ENCODE measurements at regions not wholly inside any gene's neighbourhood (a gene's known extent, or its start where the extent isn't known, plus 50 kb on each side); places are given as distances from the start of the nearest gene placed in this dataset.
A peak's percentile ranks its signal among the peaks of the same experiment; 100 is the strongest.

- DNase-seq (ENCODE audit: low spot score) = no peak
Observed at GRCh38 chr10:128854204-128854603, 612.8 kb upstream of the MGMT start.

GRCh38 chr10:128854963-128855362 is 612.1 kb upstream of the MGMT start:
- DNase-seq (ENCODE audit: low spot score) = peak; percentile 88

- DNase-seq (ENCODE audit: low spot score) = no peak
Observed at GRCh38 chr10:128855618-128856428, 611.2 kb upstream of the MGMT start.

- no peak for DNase-seq (ENCODE audit: low spot score)
Observed at GRCh38 chr10:128859738-128860386, 607.2 kb upstream of the MGMT start.

- DNase-seq (ENCODE audit: low spot score) = no peak
Observed at GRCh38 chr10:128860574-128860973, 606.5 kb upstream of the MGMT start.

- no peak for DNase-seq (ENCODE audit: low spot score)
Observed at GRCh38 chr10:128861018-128861901, 605.8 kb upstream of the MGMT start.

- no peak for DNase-seq (ENCODE audit: low spot score)
Observed at GRCh38 chr10:128863411-128863810, 603.6 kb upstream of the MGMT start.

- DNase-seq (ENCODE audit: low spot score) = no peak
Observed at GRCh38 chr10:128863823-128864405, 603.1 kb upstream of the MGMT start.

- DNase-seq (ENCODE audit: low spot score) = no peak
Observed at GRCh38 chr10:128864554-128865295, 602.3 kb upstream of the MGMT start.

GRCh38 chr10:128865436-128866195 is 601.4 kb upstream of the MGMT start:
- no peak for DNase-seq (ENCODE audit: low spot score)

- no peak for DNase-seq (ENCODE audit: low spot score)
Observed at GRCh38 chr10:128866551-128866950, 600.5 kb upstream of the MGMT start.

- DNase-seq (ENCODE audit: low spot score) = no peak
Observed at GRCh38 chr10:128867210-128867609, 599.8 kb upstream of the MGMT start.

- no peak for DNase-seq (ENCODE audit: low spot score)
Observed at GRCh38 chr10:128867819-128868218, 599.2 kb upstream of the MGMT start.

GRCh38 chr10:128868481-128868880 is 598.6 kb upstream of the MGMT start:
- no peak for DNase-seq (ENCODE audit: low spot score)

- DNase-seq (ENCODE audit: low spot score) = no peak
Observed at GRCh38 chr10:128869101-128869749, 597.8 kb upstream of the MGMT start.

- no peak for DNase-seq (ENCODE audit: low spot score)
Observed at GRCh38 chr10:128870830-128871597, 596.0 kb upstream of the MGMT start.

- no peak for DNase-seq (ENCODE audit: low spot score)
Observed at GRCh38 chr10:128871671-128872231, 595.3 kb upstream of the MGMT start.

GRCh38 chr10:128873411-128874054 is 593.5 kb upstream of the MGMT start:
- no peak for DNase-seq (ENCODE audit: low spot score)

- DNase-seq (ENCODE audit: low spot score) = no peak
Observed at GRCh38 chr10:128874331-128874730, 592.7 kb upstream of the MGMT start.
